ENCODE measurements at regions not wholly inside any gene's neighbourhood (a gene's known extent, or its start where the extent isn't known, plus 50 kb on each side); places are given as distances from the start of the nearest gene placed in this dataset.

DNA sequence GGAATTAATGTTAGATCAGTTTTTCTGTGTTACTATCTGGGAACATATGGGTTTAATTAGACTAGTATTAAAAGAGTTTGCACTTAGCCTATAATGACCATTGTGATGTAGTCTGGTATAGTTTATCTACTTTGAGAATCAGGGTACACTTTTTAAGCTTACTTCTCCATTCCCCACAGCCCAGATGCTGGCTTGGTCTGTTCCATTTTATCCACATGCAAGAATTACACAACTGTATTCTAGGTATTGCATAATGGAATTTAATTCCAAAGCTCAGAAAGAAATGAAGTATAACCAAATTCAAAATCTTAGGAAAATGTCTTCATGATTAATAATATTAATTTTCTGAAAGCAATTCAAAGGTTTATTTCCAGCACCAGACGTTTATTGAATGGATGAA is 122.2 kb upstream of the PDGFD start (continued):
- TF ChIP-seq, protein P1, sequence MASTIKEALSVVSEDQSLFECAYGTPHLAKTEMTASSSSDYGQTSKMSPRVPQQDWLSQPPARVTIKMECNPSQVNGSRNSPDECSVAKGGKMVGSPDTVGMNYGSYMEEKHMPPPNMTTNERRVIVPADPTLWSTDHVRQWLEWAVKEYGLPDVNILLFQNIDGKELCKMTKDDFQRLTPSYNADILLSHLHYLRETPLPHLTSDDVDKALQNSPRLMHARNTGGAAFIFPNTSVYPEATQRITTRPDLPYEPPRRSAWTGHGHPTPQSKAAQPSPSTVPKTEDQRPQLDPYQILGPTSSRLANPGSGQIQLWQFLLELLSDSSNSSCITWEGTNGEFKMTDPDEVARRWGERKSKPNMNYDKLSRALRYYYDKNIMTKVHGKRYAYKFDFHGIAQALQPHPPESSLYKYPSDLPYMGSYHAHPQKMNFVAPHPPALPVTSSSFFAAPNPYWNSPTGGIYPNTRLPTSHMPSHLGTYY (CRISPR knock-in tag; IDR thresholded peaks at IDR 0.05), result no peak
- TF ChIP-seq, protein P2, sequence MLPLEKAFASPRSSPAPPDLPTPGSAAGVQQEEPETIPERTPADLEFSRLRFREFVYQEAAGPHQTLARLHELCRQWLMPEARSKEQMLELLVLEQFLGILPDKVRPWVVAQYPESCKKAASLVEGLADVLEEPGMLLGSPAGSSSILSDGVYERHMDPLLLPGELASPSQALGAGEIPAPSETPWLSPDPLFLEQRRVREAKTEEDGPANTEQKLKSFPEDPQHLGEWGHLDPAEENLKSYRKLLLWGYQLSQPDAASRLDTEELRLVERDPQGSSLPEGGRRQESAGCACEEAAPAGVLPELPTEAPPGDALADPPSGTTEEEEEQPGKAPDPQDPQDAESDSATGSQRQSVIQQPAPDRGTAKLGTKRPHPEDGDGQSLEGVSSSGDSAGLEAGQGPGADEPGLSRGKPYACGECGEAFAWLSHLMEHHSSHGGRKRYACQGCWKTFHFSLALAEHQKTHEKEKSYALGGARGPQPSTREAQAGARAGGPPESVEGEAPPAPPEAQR (CRISPR knock-in tag; IDR thresholded peaks at IDR 0.05), result no peak
- TF ChIP-seq, protein P3, sequence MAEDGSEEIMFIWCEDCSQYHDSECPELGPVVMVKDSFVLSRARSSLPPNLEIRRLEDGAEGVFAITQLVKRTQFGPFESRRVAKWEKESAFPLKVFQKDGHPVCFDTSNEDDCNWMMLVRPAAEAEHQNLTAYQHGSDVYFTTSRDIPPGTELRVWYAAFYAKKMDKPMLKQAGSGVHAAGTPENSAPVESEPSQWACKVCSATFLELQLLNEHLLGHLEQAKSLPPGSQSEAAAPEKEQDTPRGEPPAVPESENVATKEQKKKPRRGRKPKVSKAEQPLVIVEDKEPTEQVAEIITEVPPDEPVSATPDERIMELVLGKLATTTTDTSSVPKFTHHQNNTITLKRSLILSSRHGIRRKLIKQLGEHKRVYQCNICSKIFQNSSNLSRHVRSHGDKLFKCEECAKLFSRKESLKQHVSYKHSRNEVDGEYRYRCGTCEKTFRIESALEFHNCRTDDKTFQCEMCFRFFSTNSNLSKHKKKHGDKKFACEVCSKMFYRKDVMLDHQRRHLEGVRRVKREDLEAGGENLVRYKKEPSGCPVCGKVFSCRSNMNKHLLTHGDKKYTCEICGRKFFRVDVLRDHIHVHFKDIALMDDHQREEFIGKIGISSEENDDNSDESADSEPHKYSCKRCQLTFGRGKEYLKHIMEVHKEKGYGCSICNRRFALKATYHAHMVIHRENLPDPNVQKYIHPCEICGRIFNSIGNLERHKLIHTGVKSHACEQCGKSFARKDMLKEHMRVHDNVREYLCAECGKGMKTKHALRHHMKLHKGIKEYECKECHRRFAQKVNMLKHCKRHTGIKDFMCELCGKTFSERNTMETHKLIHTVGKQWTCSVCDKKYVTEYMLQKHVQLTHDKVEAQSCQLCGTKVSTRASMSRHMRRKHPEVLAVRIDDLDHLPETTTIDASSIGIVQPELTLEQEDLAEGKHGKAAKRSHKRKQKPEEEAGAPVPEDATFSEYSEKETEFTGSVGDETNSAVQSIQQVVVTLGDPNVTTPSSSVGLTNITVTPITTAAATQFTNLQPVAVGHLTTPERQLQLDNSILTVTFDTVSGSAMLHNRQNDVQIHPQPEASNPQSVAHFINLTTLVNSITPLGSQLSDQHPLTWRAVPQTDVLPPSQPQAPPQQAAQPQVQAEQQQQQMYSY (CRISPR knock-in tag; IDR thresholded peaks at IDR 0.05), result no peak
- TF ChIP-seq CDX4 (CRISPR knock-in tag; IDR thresholded peaks at IDR 0.05; ENCODE audit: borderline replicate concordance), result no peak

DNA sequence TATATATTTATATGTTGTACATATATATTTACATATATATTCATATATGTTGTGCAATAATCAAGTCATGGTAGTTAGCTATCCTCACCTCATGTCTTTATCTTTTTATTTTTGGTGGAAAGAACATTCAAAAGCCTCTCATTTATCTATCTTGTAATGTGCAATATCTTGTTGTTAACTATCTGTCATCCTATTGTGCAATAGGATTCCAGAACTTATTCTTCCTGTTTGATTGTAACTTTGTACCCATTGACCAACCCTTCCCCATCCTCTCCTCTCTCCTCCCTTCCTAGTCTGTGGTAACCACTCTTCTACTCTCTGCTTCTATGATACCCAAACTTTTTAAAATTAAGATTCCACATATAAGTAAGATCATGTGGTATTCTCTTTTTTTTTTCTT is 115.6 kb upstream of the PDGFD start:
- CTCF ChIA-PET, result no interaction called here
- no peak overlapping the region for H3K4me3 Mint-ChIP-seq
- no peaks in the 10 kb centered on the region for H3K27me3 Mint-ChIP-seq (ENCODE audit: low read depth)
- no peak for TF ChIP-seq ZBTB21 (CRISPR knock-in tag; IDR thresholded peaks at IDR 0.05; ENCODE audit: borderline replicate concordance)
- TF ChIP-seq ZNF671 (CRISPR knock-in tag; IDR thresholded peaks at IDR 0.05), result no peak
- no peak for TF ChIP-seq CREB1 (CRISPR knock-in tag; IDR thresholded peaks at IDR 0.05)
- no peak for TF ChIP-seq MYBL2 (CRISPR knock-in tag; IDR thresholded peaks at IDR 0.05)
- no peak for TF ChIP-seq NR2C2 (CRISPR knock-in tag; IDR thresholded peaks at IDR 0.05)
- TF ChIP-seq NFATC4 (CRISPR knock-in tag; IDR thresholded peaks at IDR 0.05), result no peak
- no peak for TF ChIP-seq E2F1 (CRISPR knock-in tag; IDR thresholded peaks at IDR 0.05)
- no peak for TF ChIP-seq NFYB (CRISPR knock-in tag; conservative IDR thresholded peaks at IDR 0.05; ENCODE audit: low read depth)
- no peak for TF ChIP-seq PRRX2 (CRISPR knock-in tag; IDR thresholded peaks at IDR 0.05)
- TF ChIP-seq ZNF121 (CRISPR knock-in tag; IDR thresholded peaks at IDR 0.05), result no peak
- TF ChIP-seq ZNF138 (CRISPR knock-in tag; conservative IDR thresholded peaks at IDR 0.05), result no peak
- ATAC-seq (no peak), DNase-seq (ENCODE audit: low spot score) (no peak)
- no peak overlapping the region for H3K27ac Mint-ChIP-seq
- POLR2A ChIA-PET, result no interaction called here
- H3K36me3 Mint-ChIP-seq, result no peaks in the 10 kb centered on the region
- no peaks in the 10 kb centered on the region for H3K9me3 Mint-ChIP-seq
- 0 out of 2 replicates have a peak, but pooled peaks cover 3% of the 10 kb centered on the region for H3K4me1 Mint-ChIP-seq

GRCh38 chr11:104275992-104276391 is 112.0 kb upstream of the PDGFD start:
- CTCF ChIA-PET, result interaction anchor here (2.3 to 2.8 kb wide), 2 partner anchors 22 to 56 kb away, joined by 6 to 14 read pairs; no protein-coding TSS in a partner anchor
- 0 out of 2 replicates have a peak overlapping the region, but pooled peaks have one; percentile 11 for H3K27ac Mint-ChIP-seq

More at GRCh38 chr11:104275992-104276391, 112.0 kb upstream of the PDGFD start:
- ATAC-seq, result no peak
- no peak overlapping the region for H3K4me3 Mint-ChIP-seq
- no peaks in the 10 kb centered on the region for H3K27me3 Mint-ChIP-seq (ENCODE audit: low read depth)
- no peaks in the 10 kb centered on the region for H3K9me3 Mint-ChIP-seq
- 0 out of 2 replicates have a peak, but pooled peaks cover 3% of the 10 kb centered on the region for H3K4me1 Mint-ChIP-seq
- TF ChIP-seq MYBL2 (CRISPR knock-in tag; IDR thresholded peaks at IDR 0.05) (no peak), SOX15 (CRISPR knock-in tag; IDR thresholded peaks at IDR 0.05) (no peak), NR1H2 (CRISPR knock-in tag; IDR thresholded peaks at IDR 0.05) (no peak), HMGA2 (CRISPR knock-in tag; IDR thresholded peaks at IDR 0.05) (no peak), ZNF317 (CRISPR knock-in tag; IDR thresholded peaks at IDR 0.05; ENCODE audit: borderline replicate concordance, low read depth) (no peak)
- TF ChIP-seq, protein P4, sequence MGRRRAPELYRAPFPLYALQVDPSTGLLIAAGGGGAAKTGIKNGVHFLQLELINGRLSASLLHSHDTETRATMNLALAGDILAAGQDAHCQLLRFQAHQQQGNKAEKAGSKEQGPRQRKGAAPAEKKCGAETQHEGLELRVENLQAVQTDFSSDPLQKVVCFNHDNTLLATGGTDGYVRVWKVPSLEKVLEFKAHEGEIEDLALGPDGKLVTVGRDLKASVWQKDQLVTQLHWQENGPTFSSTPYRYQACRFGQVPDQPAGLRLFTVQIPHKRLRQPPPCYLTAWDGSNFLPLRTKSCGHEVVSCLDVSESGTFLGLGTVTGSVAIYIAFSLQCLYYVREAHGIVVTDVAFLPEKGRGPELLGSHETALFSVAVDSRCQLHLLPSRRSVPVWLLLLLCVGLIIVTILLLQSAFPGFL (CRISPR knock-in tag; IDR thresholded peaks at IDR 0.05; ENCODE audit: borderline replicate concordance), result no peak
- DNase-seq (ENCODE audit: low spot score), result no peak
- POLR2A ChIA-PET, result no interaction called here
- H3K36me3 Mint-ChIP-seq, result no peaks in the 10 kb centered on the region
